Neural progenitor cell (in vitro differentiated cells): ENCODE measurements at regions not wholly inside any gene's neighbourhood (a gene's known extent, or its start where the extent isn't known, plus 50 kb on each side); places are given as distances from the start of the nearest gene placed in this dataset.

Source experiments
- EZH2 ChIP-seq: fragments of 200-600 bp; sonication (generic); IDR thresholded peaks from 2 replicates; pipeline ENCODE4 v1.6.1; 2017; ENCODE audit warnings: antibody characterized with exemption, mild to moderate bottlenecking, moderate library complexity
- TF ChIP-seq, protein P1 (sequence below): fragments of 200-600 bp; sonication (generic); IDR thresholded peaks from 2 replicates; pipeline ENCODE4 v1.5.1; 2017; ENCODE audit warnings: antibody characterized with exemption, mild to moderate bottlenecking

GRCh38 chr20:39974966-39975501, 714.0 kb downstream of the MAFB start:
- TF ChIP-seq, protein P1, sequence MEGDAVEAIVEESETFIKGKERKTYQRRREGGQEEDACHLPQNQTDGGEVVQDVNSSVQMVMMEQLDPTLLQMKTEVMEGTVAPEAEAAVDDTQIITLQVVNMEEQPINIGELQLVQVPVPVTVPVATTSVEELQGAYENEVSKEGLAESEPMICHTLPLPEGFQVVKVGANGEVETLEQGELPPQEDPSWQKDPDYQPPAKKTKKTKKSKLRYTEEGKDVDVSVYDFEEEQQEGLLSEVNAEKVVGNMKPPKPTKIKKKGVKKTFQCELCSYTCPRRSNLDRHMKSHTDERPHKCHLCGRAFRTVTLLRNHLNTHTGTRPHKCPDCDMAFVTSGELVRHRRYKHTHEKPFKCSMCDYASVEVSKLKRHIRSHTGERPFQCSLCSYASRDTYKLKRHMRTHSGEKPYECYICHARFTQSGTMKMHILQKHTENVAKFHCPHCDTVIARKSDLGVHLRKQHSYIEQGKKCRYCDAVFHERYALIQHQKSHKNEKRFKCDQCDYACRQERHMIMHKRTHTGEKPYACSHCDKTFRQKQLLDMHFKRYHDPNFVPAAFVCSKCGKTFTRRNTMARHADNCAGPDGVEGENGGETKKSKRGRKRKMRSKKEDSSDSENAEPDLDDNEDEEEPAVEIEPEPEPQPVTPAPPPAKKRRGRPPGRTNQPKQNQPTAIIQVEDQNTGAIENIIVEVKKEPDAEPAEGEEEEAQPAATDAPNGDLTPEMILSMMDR = no peak
- no peak for TF ChIP-seq EZH2
